ENCODE measurements at regions not wholly inside any gene's neighbourhood (a gene's known extent, or its start where the extent isn't known, plus 50 kb on each side); places are given as distances from the start of the nearest gene placed in this dataset.

DNA sequence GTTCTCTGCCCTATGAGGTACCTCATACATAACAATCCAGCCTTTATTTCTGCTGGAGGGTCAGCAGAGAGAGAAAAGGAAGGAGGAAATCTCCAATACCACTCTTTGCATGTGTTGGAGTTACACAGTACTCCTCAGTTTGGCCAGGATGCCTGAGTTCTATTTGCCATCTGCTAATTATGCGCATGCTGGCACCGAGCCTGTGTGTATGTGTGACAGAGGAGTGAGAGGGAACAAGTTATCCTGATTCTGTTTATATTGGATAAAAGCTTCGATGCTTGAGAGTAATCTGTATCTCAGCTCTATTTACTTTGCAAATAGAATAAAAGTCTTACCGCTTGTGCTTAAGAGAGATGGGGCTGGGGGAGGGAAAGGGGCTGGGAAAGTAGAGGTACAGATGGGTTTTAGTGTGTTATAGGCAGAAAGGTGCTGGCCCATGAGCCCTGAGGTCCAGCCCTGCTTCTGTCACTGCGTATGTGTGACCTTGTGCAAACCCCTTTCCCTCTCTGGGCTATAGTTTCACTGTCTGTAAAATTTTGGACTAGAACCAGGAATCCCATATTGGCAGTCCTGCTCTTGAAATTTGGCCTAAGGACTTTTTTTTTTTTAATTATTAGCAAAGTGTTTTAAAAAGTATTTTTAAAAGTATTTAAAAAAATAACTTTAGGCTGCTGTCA, 54.5 kb upstream of the PLXNA2 start:
- Histone ChIP-seq H3K4me1 (ENCODE audit: insufficient read depth, low read length) (no peaks in the 10 kb centered on the region), H3K79me2 (ENCODE audit: insufficient read depth, low read length) (no peaks in the 10 kb centered on the region), H3K27me3 (ENCODE audit: insufficient read depth, low read length, poor library complexity) (peaks cover 20% of the 10 kb centered on the region), H3K36me3 (ENCODE audit: insufficient read depth, low read length) (no peaks in the 10 kb centered on the region), H3K4me3 (ENCODE audit: low read depth in 1 of 2, low read length in 2 of 2) (no peak overlapping the region), H3K4me2 (ENCODE audit: insufficient read depth, low read length) (no peak overlapping the region), H3K9me3 (ENCODE audit: insufficient read depth, low read length, severe bottlenecking) (no peaks in the 10 kb centered on the region), H3K27ac (ENCODE audit: low read length) (no peak overlapping the region), H2AFZ (ENCODE audit: low read depth, low read length) (no peak overlapping the region), H4K20me1 (ENCODE audit: insufficient read depth, low read length) (no peaks in the 10 kb centered on the region), H3K9ac (ENCODE audit: low read depth, low read length) (no peak overlapping the region)
- no peak for TF ChIP-seq EZH2 (IDR thresholded peaks at IDR 0.05; ENCODE audit: borderline replicate concordance, low read depth, low read length, severe bottlenecking)
- TF ChIP-seq, protein P1, sequence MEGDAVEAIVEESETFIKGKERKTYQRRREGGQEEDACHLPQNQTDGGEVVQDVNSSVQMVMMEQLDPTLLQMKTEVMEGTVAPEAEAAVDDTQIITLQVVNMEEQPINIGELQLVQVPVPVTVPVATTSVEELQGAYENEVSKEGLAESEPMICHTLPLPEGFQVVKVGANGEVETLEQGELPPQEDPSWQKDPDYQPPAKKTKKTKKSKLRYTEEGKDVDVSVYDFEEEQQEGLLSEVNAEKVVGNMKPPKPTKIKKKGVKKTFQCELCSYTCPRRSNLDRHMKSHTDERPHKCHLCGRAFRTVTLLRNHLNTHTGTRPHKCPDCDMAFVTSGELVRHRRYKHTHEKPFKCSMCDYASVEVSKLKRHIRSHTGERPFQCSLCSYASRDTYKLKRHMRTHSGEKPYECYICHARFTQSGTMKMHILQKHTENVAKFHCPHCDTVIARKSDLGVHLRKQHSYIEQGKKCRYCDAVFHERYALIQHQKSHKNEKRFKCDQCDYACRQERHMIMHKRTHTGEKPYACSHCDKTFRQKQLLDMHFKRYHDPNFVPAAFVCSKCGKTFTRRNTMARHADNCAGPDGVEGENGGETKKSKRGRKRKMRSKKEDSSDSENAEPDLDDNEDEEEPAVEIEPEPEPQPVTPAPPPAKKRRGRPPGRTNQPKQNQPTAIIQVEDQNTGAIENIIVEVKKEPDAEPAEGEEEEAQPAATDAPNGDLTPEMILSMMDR (IDR thresholded peaks at IDR 0.05; ENCODE audit: borderline replicate concordance, extremely low read depth, low read length, poor library complexity, severe bottlenecking): no peak
- no peak for DNase-seq
- no peak for ATAC-seq (ENCODE audit: insufficient read depth, low read depth)

DNA sequence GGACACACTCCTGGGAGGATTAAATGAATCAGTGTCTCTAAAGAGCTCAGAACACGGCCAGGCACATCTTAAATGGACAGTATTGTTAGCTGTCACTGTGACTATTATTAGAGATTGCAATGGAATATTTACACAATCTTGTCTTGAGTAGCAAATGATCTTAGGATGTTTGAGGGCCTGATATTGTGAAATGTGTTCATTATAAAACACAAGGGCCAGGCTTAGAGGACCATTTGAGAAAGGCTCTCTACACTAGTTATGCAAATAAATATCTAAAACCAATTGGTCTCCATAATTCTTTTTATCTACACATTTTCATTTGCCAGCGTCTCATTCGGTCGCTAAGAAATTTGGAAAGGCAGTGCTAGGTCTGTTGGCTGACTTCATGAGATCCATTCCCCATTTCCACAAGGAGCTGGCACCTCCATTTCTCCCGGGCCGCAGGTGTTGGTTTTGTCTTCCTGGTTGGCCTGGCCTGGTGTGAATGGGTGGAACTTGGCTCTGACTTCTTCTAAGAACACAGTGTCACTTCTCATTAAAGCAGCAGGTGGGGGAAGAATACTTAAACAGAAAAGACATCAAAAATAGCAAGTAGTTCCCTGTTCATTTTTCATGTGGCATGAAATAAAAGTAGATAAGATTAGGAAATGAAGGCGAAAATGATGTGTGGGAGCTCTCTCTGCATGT, 56.0 kb upstream of the PLXNA2 start:
- Histone ChIP-seq H3K4me1 (ENCODE audit: insufficient read depth, low read length) (no peaks in the 10 kb centered on the region), H2AFZ (ENCODE audit: low read depth, low read length) (no peak overlapping the region), H3K27ac (ENCODE audit: low read length) (no peak overlapping the region), H3K27me3 (ENCODE audit: insufficient read depth, low read length, poor library complexity) (peaks cover 15% of the 10 kb centered on the region), H3K9me3 (ENCODE audit: insufficient read depth, low read length, severe bottlenecking) (no peaks in the 10 kb centered on the region), H3K4me3 (ENCODE audit: low read depth in 1 of 2, low read length in 2 of 2) (no peak overlapping the region), H3K4me2 (ENCODE audit: insufficient read depth, low read length) (no peak overlapping the region), H4K20me1 (ENCODE audit: insufficient read depth, low read length) (no peaks in the 10 kb centered on the region), H3K79me2 (ENCODE audit: insufficient read depth, low read length) (no peaks in the 10 kb centered on the region), H3K36me3 (ENCODE audit: insufficient read depth, low read length) (no peaks in the 10 kb centered on the region), H3K9ac (ENCODE audit: low read depth, low read length) (no peak overlapping the region)
- ATAC-seq (ENCODE audit: insufficient read depth, low read depth) (no peak), DNase-seq (no peak)
- TF ChIP-seq, protein P1 (IDR thresholded peaks at IDR 0.05; ENCODE audit: borderline replicate concordance, extremely low read depth, low read length, poor library complexity, severe bottlenecking): no peak
- no peak for TF ChIP-seq EZH2 (IDR thresholded peaks at IDR 0.05; ENCODE audit: borderline replicate concordance, low read depth, low read length, severe bottlenecking)

DNA sequence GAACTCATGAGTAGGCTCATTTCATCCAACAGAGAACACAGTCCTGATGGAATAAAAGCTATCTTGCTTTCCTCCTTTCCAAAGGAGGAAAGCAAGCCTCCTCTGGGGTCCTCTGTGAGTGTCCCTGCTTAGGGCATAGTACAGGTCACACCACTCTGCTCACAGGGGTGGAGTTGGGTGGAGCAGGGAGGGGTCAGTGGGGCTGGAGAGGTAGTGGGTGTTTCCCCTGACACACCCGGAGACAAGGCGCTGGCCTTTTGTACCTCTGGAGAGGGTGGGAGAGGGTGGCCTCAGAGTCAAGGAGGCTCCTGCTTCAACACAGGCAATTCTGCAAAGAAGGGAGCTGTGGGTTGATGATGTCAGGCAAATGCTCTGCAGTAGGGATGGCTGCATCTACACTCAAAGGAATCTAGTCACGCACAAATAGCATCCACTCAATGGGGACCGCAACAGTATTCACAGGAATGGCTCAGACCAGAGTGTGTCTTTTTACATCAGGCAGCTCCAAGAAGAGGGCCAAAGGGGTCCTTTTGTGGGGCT, 58.6 kb upstream of the PLXNA2 start:
- Histone ChIP-seq H3K36me3 (ENCODE audit: insufficient read depth, low read length) (no peaks in the 10 kb centered on the region), H2AFZ (ENCODE audit: low read depth, low read length) (no peak overlapping the region), H3K27ac (ENCODE audit: low read length) (no peak overlapping the region), H3K9me3 (ENCODE audit: insufficient read depth, low read length, severe bottlenecking) (no peaks in the 10 kb centered on the region), H3K4me3 (ENCODE audit: low read depth in 1 of 2, low read length in 2 of 2) (no peak overlapping the region), H3K4me2 (ENCODE audit: insufficient read depth, low read length) (no peak overlapping the region), H3K27me3 (ENCODE audit: insufficient read depth, low read length, poor library complexity) (peaks cover 15% of the 10 kb centered on the region), H3K9ac (ENCODE audit: low read depth, low read length) (no peak overlapping the region), H4K20me1 (ENCODE audit: insufficient read depth, low read length) (no peaks in the 10 kb centered on the region), H3K4me1 (ENCODE audit: insufficient read depth, low read length) (no peaks in the 10 kb centered on the region), H3K79me2 (ENCODE audit: insufficient read depth, low read length) (no peaks in the 10 kb centered on the region)
- DNase-seq (no peak), ATAC-seq (ENCODE audit: insufficient read depth, low read depth) (no peak)
- TF ChIP-seq EZH2 (IDR thresholded peaks at IDR 0.05; ENCODE audit: borderline replicate concordance, low read depth, low read length, severe bottlenecking): no peak
- TF ChIP-seq, protein P1 (IDR thresholded peaks at IDR 0.05; ENCODE audit: borderline replicate concordance, extremely low read depth, low read length, poor library complexity, severe bottlenecking): no peak

All from DND-41 (cell line).